Fibroblast of peridontal ligament (primary cell): ENCODE measurements at regions not wholly inside any gene's neighbourhood (a gene's known extent, or its start where the extent isn't known, plus 50 kb on each side); places are given as distances from the start of the nearest gene placed in this dataset.

Experiments used
- DNase-seq: peaks from one replicate; pipeline ENCODE4 v3.0.0-alpha.2; 2010; ENCODE audit errors: extremely low read depth

GRCh38 chr21:35373998-35374397 lies 324.9 kb upstream of the RUNX1 start:
- DNase-seq: no peak

GRCh38 chr21:35372201-35372600 lies 323.1 kb upstream of the RUNX1 start:
- DNase-seq: no peak

GRCh38 chr21:35370671-35371070 lies 321.6 kb upstream of the RUNX1 start:
- no peak for DNase-seq

- no peak for DNase-seq
Measured at GRCh38 chr21:35370071-35370470, 321.0 kb upstream of the RUNX1 start.

GRCh38 chr21:35368326-35368725 lies 319.2 kb upstream of the RUNX1 start:
- no peak for DNase-seq

GRCh38 chr21:35367553-35367952 lies 318.5 kb upstream of the RUNX1 start:
- DNase-seq: no peak

GRCh38 chr21:35366394-35367080 lies 317.4 kb upstream of the RUNX1 start:
- peak; percentile 99 for DNase-seq

- no peak for DNase-seq
Measured at GRCh38 chr21:35363458-35363857, 314.4 kb upstream of the RUNX1 start.

GRCh38 chr21:35361988-35362387 lies 312.9 kb upstream of the RUNX1 start:
- DNase-seq: no peak

GRCh38 chr21:35360870-35361570 lies 311.9 kb upstream of the RUNX1 start:
- no peak for DNase-seq

- peak; percentile 51 for DNase-seq
Measured at GRCh38 chr21:35359076-35359475, 310.0 kb upstream of the RUNX1 start.

GRCh38 chr21:35358008-35358407 lies 308.9 kb upstream of the RUNX1 start:
- no peak for DNase-seq

- DNase-seq: no peak
Measured at GRCh38 chr21:35357041-35357780, 308.1 kb upstream of the RUNX1 start.

- DNase-seq: no peak
Measured at GRCh38 chr21:35354078-35354477, 305.0 kb upstream of the RUNX1 start.

- DNase-seq: no peak
Measured at GRCh38 chr21:35352793-35353192, 303.7 kb upstream of the RUNX1 start.

- DNase-seq: peak; percentile 72
Measured at GRCh38 chr21:35352066-35352770, 303.1 kb upstream of the RUNX1 start.

GRCh38 chr21:35351434-35351833 lies 302.3 kb upstream of the RUNX1 start:
- DNase-seq: no peak

- DNase-seq: peak; percentile 74
Measured at GRCh38 chr21:35350965-35351364, 301.9 kb upstream of the RUNX1 start.

- DNase-seq: peak; percentile 89
Measured at GRCh38 chr21:35349376-35350080, 300.4 kb upstream of the RUNX1 start.

- no peak for DNase-seq
Measured at GRCh38 chr21:35348686-35349085, 299.6 kb upstream of the RUNX1 start.

- no peak for DNase-seq
Measured at GRCh38 chr21:35346697-35347096, 297.6 kb upstream of the RUNX1 start.

- no peak for DNase-seq
Measured at GRCh38 chr21:35345954-35346353, 296.9 kb upstream of the RUNX1 start.
